Esophagus muscularis mucosa (tissue), 4 donors: ENCODE measurements at regions not wholly inside any gene's neighbourhood (a gene's known extent, or its start where the extent isn't known, plus 50 kb on each side); places are given as distances from the start of the nearest gene placed in this dataset.

Experiments used
- EP300 ChIP-seq: sonication (generic); formaldehyde crosslinking; IDR thresholded peaks from one replicate; pipeline ENCODE4 v1.6.1; 2017; ENCODE audit warnings: antibody characterized with exemption
- POLR2AphosphoS5 ChIP-seq, 2 donors: sonication (generic); formaldehyde crosslinking; IDR thresholded peaks; one replicate each; pipeline ENCODE4 v1.6.1; 2017; ENCODE audit warnings: antibody characterized with exemption in 2 of 2
- TF ChIP-seq, protein P1 (sequence below), 3 experiments: fragments of 200-600 bp in 2 of 3; fragments of 450-650 bp in 1 of 3; sonication (generic) in 2 of 3; IDR thresholded peaks; one replicate each; pipeline ENCODE4 v1.5.1; 2017 to 2019; ENCODE audit warnings: antibody characterized with exemption in 3 of 3, mild to moderate bottlenecking in 2 of 3, moderate library complexity in 1 of 3

DNA sequence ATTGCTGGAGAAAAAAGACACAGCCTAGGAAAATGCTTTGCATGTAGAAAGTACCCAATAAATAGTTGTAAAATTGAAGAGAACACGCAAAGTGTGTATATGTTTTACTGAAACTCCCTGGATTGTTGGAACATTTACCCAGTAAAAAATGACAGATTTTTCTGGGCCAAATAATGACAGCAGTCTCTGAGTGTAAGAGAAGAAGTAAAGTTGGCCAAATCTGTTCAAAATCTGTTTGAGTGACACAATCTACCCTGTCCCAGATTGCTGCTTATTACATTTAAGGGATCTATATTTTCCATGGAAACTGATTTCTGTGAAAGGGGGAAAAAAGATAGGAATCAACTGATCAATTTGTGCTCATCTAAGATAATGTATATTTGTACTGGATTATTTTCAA, 267.9 kb downstream of the TUSC7 start:
- TF ChIP-seq POLR2AphosphoS5 (IDR thresholded peaks at IDR 0.05) (no peak), EP300 (no peak)
- TF ChIP-seq, protein P1, sequence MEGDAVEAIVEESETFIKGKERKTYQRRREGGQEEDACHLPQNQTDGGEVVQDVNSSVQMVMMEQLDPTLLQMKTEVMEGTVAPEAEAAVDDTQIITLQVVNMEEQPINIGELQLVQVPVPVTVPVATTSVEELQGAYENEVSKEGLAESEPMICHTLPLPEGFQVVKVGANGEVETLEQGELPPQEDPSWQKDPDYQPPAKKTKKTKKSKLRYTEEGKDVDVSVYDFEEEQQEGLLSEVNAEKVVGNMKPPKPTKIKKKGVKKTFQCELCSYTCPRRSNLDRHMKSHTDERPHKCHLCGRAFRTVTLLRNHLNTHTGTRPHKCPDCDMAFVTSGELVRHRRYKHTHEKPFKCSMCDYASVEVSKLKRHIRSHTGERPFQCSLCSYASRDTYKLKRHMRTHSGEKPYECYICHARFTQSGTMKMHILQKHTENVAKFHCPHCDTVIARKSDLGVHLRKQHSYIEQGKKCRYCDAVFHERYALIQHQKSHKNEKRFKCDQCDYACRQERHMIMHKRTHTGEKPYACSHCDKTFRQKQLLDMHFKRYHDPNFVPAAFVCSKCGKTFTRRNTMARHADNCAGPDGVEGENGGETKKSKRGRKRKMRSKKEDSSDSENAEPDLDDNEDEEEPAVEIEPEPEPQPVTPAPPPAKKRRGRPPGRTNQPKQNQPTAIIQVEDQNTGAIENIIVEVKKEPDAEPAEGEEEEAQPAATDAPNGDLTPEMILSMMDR (IDR thresholded peaks at IDR 0.05): no peak
